ENCODE measurements at regions not wholly inside any gene's neighbourhood (a gene's known extent, or its start where the extent isn't known, plus 50 kb on each side); places are given as distances from the start of the nearest gene placed in this dataset.

GRCh38 chr22:27648074-27648473 is 153.5 kb downstream of the MN1 start:
- H3K4me3 ChIP-seq (ENCODE audit: control insufficient read depth, low read depth, low read length), result no peak overlapping the region
- no peak for DNase-seq (ENCODE audit: low read depth)
- TF ChIP-seq CTCF (conservative IDR thresholded peaks at IDR 0.05; ENCODE audit: control insufficient read depth, insufficient read depth, low read depth, low read length), result no peak

- DNase-seq (ENCODE audit: low read depth), result no peak
- H3K4me3 ChIP-seq (ENCODE audit: control insufficient read depth, low read depth, low read length), result no peak overlapping the region
- no peak for TF ChIP-seq CTCF (conservative IDR thresholded peaks at IDR 0.05; ENCODE audit: control insufficient read depth, insufficient read depth, low read depth, low read length)
These were observed 152.7 kb downstream of the MN1 start for GRCh38 chr22:27648853-27649252.

- no peak for DNase-seq (ENCODE audit: low read depth)
- TF ChIP-seq CTCF (conservative IDR thresholded peaks at IDR 0.05; ENCODE audit: control insufficient read depth, insufficient read depth, low read depth, low read length), result no peak
- no peak overlapping the region for H3K4me3 ChIP-seq (ENCODE audit: control insufficient read depth, low read depth, low read length)
These were observed 151.0 kb downstream of the MN1 start for GRCh38 chr22:27650572-27650971.

GRCh38 chr22:27650985-27651384 is 150.6 kb downstream of the MN1 start:
- no peak for TF ChIP-seq CTCF (conservative IDR thresholded peaks at IDR 0.05; ENCODE audit: control insufficient read depth, insufficient read depth, low read depth, low read length)
- DNase-seq (ENCODE audit: low read depth), result no peak
- no peak overlapping the region for H3K4me3 ChIP-seq (ENCODE audit: control insufficient read depth, low read depth, low read length)

GRCh38 chr22:27651486-27651885 is 150.1 kb downstream of the MN1 start:
- no peak for DNase-seq (ENCODE audit: low read depth)
- no peak for TF ChIP-seq CTCF (conservative IDR thresholded peaks at IDR 0.05; ENCODE audit: control insufficient read depth, insufficient read depth, low read depth, low read length)

GRCh38 chr22:27654546-27655445 is 146.8 kb downstream of the MN1 start:
- no peak for TF ChIP-seq CTCF (conservative IDR thresholded peaks at IDR 0.05; ENCODE audit: control insufficient read depth, insufficient read depth, low read depth, low read length)
- DNase-seq (ENCODE audit: low read depth), result no peak
- H3K4me3 ChIP-seq (ENCODE audit: control insufficient read depth, low read depth, low read length), result no peak overlapping the region

More at GRCh38 chr22:27651486-27651885, 150.1 kb downstream of the MN1 start:
- no peak overlapping the region for H3K4me3 ChIP-seq (ENCODE audit: control insufficient read depth, low read depth, low read length)

All from fibroblast of mammary gland (primary cell).